ENCODE measurements at regions not wholly inside any gene's neighbourhood (a gene's known extent, or its start where the extent isn't known, plus 50 kb on each side); places are given as distances from the start of the nearest gene placed in this dataset.

GRCh38 chr7:17589671-17590070, 291.2 kb downstream of the AHR start:
- no peak for TF ChIP-seq CTCF (IDR thresholded peaks at IDR 0.05; ENCODE audit: insufficient read depth, low read length, poor library complexity, severe bottlenecking)
- no peaks in the 10 kb centered on the region for H3K27me3 ChIP-seq (replicated peaks; ENCODE audit: control insufficient read depth, insufficient read depth, low read length)
- DNase-seq (ENCODE audit: extremely low read depth, insufficient read length) = no peak
- no peak overlapping the region for H3K4me3 ChIP-seq (replicated peaks; ENCODE audit: low read depth, low read length)
- no peaks in the 10 kb centered on the region for H3K36me3 ChIP-seq (ENCODE audit: control insufficient read depth, insufficient read depth, low read length)

- Histone ChIP-seq H3K4me3 (replicated peaks; ENCODE audit: low read depth, low read length) (no peak overlapping the region), H3K27me3 (replicated peaks; ENCODE audit: control insufficient read depth, insufficient read depth, low read length) (no peaks in the 10 kb centered on the region), H3K36me3 (ENCODE audit: control insufficient read depth, insufficient read depth, low read length) (no peaks in the 10 kb centered on the region)
- DNase-seq (ENCODE audit: extremely low read depth, insufficient read length) = no peak
- no peak for TF ChIP-seq CTCF (IDR thresholded peaks at IDR 0.05; ENCODE audit: insufficient read depth, low read length, poor library complexity, severe bottlenecking)
Observed at GRCh38 chr7:17590221-17590620, 291.8 kb downstream of the AHR start.

- Histone ChIP-seq H3K27me3 (replicated peaks; ENCODE audit: control insufficient read depth, insufficient read depth, low read length) (no peaks in the 10 kb centered on the region), H3K36me3 (ENCODE audit: control insufficient read depth, insufficient read depth, low read length) (no peaks in the 10 kb centered on the region), H3K4me3 (replicated peaks; ENCODE audit: low read depth, low read length) (no peak overlapping the region)
- TF ChIP-seq CTCF (IDR thresholded peaks at IDR 0.05; ENCODE audit: insufficient read depth, low read length, poor library complexity, severe bottlenecking) = no peak
- no peak for DNase-seq (ENCODE audit: extremely low read depth, insufficient read length)
Observed at GRCh38 chr7:17593819-17594419, 295.5 kb downstream of the AHR start.

GRCh38 chr7:17595546-17595945, 297.1 kb downstream of the AHR start:
- TF ChIP-seq CTCF (IDR thresholded peaks at IDR 0.05; ENCODE audit: insufficient read depth, low read length, poor library complexity, severe bottlenecking) = no peak
- Histone ChIP-seq H3K27me3 (replicated peaks; ENCODE audit: control insufficient read depth, insufficient read depth, low read length) (no peaks in the 10 kb centered on the region), H3K4me3 (replicated peaks; ENCODE audit: low read depth, low read length) (no peak overlapping the region), H3K36me3 (ENCODE audit: control insufficient read depth, insufficient read depth, low read length) (no peaks in the 10 kb centered on the region)
- no peak for DNase-seq (ENCODE audit: extremely low read depth, insufficient read length)

GRCh38 chr7:17598305-17598704, 299.9 kb downstream of the AHR start:
- DNase-seq (ENCODE audit: extremely low read depth, insufficient read length) = no peak
- Histone ChIP-seq H3K4me3 (replicated peaks; ENCODE audit: low read depth, low read length) (no peak overlapping the region), H3K36me3 (ENCODE audit: control insufficient read depth, insufficient read depth, low read length) (no peaks in the 10 kb centered on the region), H3K27me3 (replicated peaks; ENCODE audit: control insufficient read depth, insufficient read depth, low read length) (no peaks in the 10 kb centered on the region)
- TF ChIP-seq CTCF (IDR thresholded peaks at IDR 0.05; ENCODE audit: insufficient read depth, low read length, poor library complexity, severe bottlenecking) = no peak

GRCh38 chr7:17598846-17599245, 300.4 kb downstream of the AHR start:
- Histone ChIP-seq H3K4me3 (replicated peaks; ENCODE audit: low read depth, low read length) (no peak overlapping the region), H3K36me3 (ENCODE audit: control insufficient read depth, insufficient read depth, low read length) (no peaks in the 10 kb centered on the region), H3K27me3 (replicated peaks; ENCODE audit: control insufficient read depth, insufficient read depth, low read length) (no peaks in the 10 kb centered on the region)
- DNase-seq (ENCODE audit: extremely low read depth, insufficient read length) = no peak
- TF ChIP-seq CTCF (IDR thresholded peaks at IDR 0.05; ENCODE audit: insufficient read depth, low read length, poor library complexity, severe bottlenecking) = no peak

All from GM06990 (cell line).